ENCODE measurements at regions not wholly inside any gene's neighbourhood (a gene's known extent, or its start where the extent isn't known, plus 50 kb on each side); places are given as distances from the start of the nearest gene placed in this dataset.
A peak's percentile ranks its signal among the peaks of the same experiment; 100 is the strongest.

DNA sequence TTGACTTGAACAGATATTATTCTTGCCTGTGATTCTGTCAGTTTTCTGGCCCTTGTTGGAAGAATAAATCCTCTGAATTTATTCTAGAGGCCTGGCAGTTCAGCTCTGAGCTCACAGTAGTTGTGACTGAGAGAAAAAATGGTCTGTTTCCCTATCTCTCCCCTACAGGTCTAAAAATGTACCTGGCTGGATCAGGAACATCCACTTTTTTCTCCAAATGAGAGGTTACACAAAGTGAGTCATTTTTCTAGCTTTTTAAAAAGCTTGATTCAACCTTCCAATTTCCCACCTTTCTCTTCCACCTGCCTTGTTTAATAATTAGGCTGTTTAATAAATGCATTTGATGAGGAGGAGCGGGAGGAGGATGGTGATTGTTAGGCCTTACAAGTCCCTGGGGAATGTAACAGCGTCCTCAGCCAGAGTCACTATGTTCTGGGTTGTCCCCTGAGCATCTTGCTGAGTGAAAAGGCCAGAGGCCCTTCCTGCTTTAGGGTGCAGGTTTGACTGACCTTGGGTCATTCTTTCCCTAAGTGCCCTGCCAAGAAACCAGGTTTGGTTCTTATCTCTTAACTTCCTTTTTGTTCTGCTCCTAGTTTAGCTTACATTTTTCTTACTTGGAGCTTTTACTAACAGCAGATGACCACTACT lies 91.7 kb upstream of the FUT8 start:
- DNase-seq: no peak

DNA sequence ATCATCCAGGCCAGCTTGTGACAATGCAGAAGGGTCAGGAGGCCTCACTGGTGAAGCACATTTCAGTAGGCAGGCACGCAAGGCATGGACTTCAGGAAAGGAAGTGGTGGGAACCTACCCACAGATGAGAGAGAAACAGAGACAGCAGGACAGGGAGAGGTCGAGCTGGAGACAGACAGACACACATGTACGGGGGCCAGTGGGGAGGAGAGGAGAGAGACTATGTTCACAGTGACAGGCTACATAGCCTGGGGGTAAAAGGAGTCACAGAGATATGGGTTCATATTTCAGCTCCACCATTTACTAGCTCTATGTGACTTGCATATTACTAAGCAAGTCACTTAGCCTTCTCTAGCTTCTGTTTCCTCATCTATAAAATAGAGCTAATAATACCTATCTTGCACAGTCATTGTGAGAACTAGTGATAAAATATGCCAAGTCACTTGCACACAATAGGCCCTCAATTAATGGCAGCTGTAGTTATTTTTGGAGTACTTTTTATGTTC lies 91.1 kb upstream of the FUT8 start:
- no peak for DNase-seq

DNA sequence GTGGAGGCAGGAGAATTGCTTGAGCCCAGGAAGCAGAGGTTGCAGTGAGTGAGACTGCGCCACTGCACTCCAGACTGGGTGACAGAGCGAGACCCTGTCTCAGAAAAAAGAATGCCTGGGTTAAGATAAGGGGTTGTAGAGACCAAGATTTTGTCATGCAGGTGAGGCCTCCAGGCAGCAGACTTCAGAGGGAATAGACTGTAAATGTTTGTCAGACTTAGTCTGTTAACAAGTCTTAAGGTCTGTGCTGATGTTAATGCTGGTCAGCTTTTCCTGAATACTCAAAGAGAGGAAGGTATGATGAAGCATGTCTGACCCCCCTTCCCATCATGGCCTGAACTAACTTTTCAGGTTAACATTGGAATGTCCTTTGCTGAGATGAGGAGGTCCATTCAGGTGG lies 83.0 kb upstream of the FUT8 start:
- DNase-seq: no peak

- no peak for DNase-seq
Observed at GRCh38 chr14:65329911-65330310, 82.6 kb upstream of the FUT8 start.

GRCh38 chr14:65330416-65330815 lies 82.1 kb upstream of the FUT8 start:
- no peak for DNase-seq

DNA sequence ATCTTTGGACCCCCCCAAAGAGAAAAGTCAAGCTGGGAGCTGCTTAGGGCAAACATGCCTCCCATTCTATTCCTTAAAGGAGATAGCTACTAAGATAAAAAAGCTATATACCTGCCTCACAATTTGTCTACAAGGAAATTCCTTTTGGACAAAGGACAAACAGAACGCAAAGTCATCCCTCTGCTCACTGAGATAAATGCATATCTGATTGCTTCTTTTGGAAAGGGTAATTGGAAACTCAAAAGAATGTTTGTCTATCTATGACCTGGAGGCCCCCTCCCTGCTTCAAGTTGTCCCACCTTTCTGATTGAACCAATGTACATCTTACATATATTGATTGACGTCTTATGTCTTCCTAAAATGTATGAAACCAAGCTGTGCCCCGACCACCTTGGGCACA lies 80.9 kb upstream of the FUT8 start:
- no peak for DNase-seq

DNA sequence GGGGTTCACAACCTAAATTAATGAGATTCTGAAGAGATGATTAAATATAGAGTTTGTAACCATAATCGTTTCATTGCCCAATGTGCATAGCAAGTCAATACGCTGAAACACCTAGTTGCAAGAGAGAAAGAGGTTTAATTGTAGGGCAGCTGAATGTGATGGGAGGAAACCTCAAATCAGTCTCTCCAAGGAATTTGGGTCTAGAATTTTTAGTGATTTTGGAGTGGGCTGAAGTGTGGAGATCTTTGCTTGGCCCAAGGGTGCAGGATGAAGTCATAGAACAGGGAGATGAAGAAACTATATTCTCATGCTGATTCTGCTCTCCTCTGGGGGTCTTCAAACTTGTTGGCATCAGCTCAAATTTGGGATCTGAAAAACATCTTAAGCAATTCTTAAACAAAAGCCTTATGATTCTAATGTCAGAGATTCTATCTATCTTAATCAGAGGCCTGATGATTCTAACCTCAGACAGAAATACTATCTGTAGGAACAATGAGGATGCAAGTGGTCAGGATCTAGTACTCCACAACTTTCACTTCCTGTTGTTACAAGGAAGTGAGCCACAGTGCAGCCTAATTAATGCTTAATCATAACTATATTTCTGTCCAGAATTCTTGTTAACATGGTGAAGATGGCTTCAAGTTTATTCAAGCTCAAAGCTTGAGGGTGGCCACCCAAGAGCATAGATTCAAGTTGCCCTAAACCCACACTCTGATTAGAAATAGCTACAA lies 80.2 kb upstream of the FUT8 start:
- DNase-seq: no peak

- DNase-seq: peak; percentile 57
Observed at GRCh38 chr14:65333943-65334687, 78.4 kb upstream of the FUT8 start.

GRCh38 chr14:65334765-65335410 lies 77.6 kb upstream of the FUT8 start:
- no peak for DNase-seq

GRCh38 chr14:65335411-65335947 lies 77.1 kb upstream of the FUT8 start:
- DNase-seq: no peak

GRCh38 chr14:65336191-65336591 lies 76.3 kb upstream of the FUT8 start:
- DNase-seq: no peak

DNA sequence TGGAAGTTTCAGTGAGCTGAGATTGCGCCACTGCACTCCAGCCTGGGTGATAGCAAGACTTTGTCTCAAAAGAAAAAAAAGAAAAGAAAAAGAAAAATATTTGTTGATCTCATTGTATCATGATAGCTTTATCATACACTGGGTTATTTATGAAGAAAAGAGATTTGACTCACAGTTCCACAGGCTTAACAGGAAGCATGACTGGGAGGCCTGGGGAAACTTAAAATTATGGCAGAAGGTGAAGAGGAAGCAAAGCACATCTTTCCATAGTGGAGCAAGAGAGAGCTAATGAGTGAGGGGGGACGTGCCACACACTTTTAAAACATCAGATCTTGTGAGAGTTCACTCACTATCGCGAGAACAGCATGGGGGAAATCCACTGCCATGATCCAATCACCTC lies 72.7 kb upstream of the FUT8 start:
- DNase-seq: no peak

DNA sequence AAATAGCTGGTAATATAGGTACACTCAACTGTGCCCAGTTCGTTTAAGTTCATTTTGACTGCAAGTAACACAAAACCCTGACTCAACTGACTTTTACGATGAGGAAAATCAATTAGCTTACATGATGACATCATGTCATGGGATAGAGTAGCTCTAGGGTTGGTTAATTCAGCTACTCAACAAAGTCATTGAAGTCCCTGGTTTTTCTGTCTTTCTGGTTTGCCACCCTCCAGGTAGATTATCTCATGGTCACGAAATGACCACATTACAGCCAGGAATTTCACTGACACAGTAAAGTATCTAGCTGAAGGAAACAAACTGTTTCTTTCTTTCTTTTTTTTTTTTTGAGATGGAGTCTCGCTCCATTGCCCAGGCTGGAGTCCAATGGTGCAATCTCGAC lies 68.5 kb upstream of the FUT8 start:
- DNase-seq: no peak

- DNase-seq: no peak
Observed at GRCh38 chr14:65345266-65345665, 67.3 kb upstream of the FUT8 start.

- no peak for DNase-seq
Observed at GRCh38 chr14:65346474-65346873, 66.1 kb upstream of the FUT8 start.

DNA sequence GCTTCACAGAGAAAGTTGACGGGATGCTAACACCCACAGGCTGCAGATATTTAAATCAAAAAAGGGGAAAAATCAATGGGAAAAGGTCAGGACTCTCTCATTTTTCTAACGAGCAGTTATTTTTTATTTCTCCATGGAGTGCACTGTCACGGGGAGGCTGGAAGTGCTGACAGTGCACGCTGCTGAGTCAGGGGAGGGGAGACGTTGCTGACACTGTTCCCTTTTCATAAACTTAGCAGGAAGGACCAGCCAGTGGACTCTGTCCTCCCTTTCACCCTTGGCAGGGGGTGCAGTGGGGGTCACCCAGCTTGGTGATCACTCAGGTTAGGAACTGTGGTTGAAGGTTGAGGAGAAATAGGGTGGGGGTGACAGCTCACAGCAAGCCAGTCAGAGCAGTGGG lies 65.6 kb upstream of the FUT8 start:
- DNase-seq: no peak

DNA sequence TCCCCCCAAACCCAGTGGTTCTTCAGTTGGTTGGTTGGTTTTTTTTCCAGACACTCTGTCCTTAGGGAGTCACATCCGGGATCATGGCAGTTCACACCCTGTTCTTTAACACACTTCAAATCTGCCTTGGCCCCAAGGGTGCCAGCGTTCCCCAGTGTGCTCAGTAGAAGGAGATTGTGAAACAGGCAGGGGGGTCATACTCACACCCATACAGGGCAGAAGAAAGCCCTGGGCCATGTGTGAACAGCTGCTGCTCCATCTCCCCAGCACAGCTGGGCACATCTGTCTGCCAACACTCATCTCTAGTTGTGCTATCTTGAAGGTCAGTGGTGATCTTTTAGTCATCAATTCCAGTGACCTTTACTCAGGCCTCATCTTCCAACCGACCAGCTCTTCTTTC lies 64.4 kb upstream of the FUT8 start:
- no peak for DNase-seq

DNA sequence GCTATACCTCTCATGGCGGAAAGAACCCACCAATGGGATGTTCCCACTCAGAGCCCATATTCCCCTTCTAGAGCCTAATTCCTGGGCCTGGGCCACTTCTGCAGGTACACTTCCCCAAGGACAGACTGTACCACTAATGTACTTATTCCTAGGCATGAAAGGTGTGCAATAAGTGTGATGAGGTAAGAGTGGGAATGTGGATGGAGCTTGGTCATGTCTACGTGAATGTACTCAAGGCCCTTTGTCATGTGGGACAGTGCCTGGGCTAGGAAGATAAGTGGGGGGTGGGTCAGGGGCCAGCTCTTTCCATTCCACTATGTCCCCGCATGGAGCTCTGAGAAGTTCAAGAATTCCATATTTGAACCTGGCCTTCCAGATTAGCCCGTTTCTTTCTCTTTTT lies 63.4 kb upstream of the FUT8 start:
- no peak for DNase-seq

DNA sequence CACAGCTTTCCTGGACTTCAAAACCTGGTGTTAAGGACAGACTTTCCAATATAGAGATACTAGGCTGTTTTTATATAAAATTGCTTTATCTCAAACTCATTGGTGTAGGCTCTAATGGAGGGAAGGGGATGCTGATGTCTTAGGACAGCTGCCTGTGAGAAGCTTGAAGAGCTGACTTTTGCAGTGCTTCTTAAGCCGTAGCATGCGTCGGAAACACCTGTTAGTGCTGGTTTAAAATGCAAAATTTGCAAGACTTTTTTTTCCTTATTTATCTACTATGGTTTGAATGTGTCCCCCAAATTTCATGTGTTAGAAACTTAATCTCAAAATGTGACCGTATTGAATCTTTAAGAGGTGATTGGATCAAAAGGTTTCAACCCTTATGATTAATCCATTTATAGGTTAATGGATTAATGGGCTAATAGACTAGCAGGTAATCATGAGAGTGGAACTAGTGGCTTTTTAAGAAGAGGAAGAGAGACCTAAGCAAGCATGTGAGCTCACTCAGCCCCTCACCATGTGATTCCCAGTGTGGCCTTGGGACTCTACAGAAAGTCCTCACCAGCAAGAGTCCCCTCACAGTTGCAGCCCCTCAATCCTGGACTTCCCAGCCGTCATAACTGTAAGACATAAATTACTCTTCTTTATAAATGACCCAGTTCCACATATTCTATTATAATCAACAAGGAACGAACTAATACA lies 60.9 kb upstream of the FUT8 start:
- no peak for DNase-seq

- DNase-seq: no peak
Observed at GRCh38 chr14:65352964-65353530, 59.5 kb upstream of the FUT8 start.

GRCh38 chr14:65354131-65354530 lies 58.4 kb upstream of the FUT8 start:
- DNase-seq: no peak

Measured in muscle of arm (tissue), 1 donor.